Gastrocnemius medialis (tissue), 4 donors: ENCODE measurements at regions not wholly inside any gene's neighbourhood (a gene's known extent, or its start where the extent isn't known, plus 50 kb on each side); places are given as distances from the start of the nearest gene placed in this dataset.

ENCODE experiments used
- POLR2A ChIP-seq, 2 donors: fragments of 450-650 bp; IDR thresholded peaks; one replicate each; pipeline ENCODE4 v1.6.1; 2017; ENCODE audit warnings: antibody characterized with exemption in 2 of 2, mild to moderate bottlenecking in 2 of 2, moderate library complexity in 2 of 2
- TF ChIP-seq, protein P1 (sequence below), 5 experiments: fragments of 450-650 bp in 3 of 5; fragments of 200-600 bp in 2 of 5; sonication (generic) in 2 of 5; IDR thresholded peaks in 4 of 5; conservative IDR thresholded peaks in 1 of 5; 1 replicate in 4 of 5; 2 replicates in 1 of 5; pipeline ENCODE4 v1.5.1; 2016 to 2019; ENCODE audit warnings: antibody characterized with exemption in 5 of 5, mild to moderate bottlenecking in 3 of 5, moderate library complexity in 3 of 5

DNA sequence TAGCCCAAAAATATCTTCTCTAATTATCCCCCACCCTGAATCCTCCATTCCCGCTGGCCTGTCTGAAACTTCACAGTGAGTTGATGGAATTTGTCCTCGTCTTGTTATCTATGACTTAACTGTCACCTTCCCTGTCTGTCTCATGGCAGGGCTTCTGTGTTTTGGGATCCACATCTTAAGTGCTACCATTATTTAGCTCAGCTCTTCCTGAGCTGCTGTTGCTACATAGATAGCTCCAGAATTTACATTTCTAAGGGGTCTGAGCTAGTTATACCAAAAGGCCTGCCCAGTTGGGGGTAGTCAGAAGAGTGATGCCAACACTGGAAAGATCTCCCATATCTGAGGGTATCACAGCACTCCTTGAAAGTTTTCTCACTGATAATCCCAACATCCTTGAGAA, 57.0 kb upstream of the CDKN3 start:
- no peak for TF ChIP-seq POLR2A (IDR thresholded peaks at IDR 0.05)
- TF ChIP-seq, protein P1, sequence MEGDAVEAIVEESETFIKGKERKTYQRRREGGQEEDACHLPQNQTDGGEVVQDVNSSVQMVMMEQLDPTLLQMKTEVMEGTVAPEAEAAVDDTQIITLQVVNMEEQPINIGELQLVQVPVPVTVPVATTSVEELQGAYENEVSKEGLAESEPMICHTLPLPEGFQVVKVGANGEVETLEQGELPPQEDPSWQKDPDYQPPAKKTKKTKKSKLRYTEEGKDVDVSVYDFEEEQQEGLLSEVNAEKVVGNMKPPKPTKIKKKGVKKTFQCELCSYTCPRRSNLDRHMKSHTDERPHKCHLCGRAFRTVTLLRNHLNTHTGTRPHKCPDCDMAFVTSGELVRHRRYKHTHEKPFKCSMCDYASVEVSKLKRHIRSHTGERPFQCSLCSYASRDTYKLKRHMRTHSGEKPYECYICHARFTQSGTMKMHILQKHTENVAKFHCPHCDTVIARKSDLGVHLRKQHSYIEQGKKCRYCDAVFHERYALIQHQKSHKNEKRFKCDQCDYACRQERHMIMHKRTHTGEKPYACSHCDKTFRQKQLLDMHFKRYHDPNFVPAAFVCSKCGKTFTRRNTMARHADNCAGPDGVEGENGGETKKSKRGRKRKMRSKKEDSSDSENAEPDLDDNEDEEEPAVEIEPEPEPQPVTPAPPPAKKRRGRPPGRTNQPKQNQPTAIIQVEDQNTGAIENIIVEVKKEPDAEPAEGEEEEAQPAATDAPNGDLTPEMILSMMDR (IDR thresholded peaks at IDR 0.05 in 4 of 5, conservative IDR thresholded peaks at IDR 0.05 in 1 of 5) = no peak
